Nephron progenitor cell (in vitro differentiated cells): ENCODE measurements at regions not wholly inside any gene's neighbourhood (a gene's known extent, or its start where the extent isn't known, plus 50 kb on each side); places are given as distances from the start of the nearest gene placed in this dataset.

ENCODE experiments used
- DNase-seq: peaks from one replicate; pipeline ENCODE4 v3.0.0; 2021
- H3K27ac Mint-ChIP-seq: 2 replicates; pipeline ENCODE4 v1.8.0; 2021; ENCODE audit warnings: mild to moderate bottlenecking, moderate library complexity, mixed read lengths
- H3K27me3 Mint-ChIP-seq: 2 replicates; pipeline ENCODE4 v1.8.0; 2021; ENCODE audit warnings: mild to moderate bottlenecking, low read depth, mixed read lengths; ENCODE audit not compliant: poor library complexity
- H3K36me3 Mint-ChIP-seq: 2 replicates; pipeline ENCODE4 v1.8.0; 2021; ENCODE audit warnings: low read depth, mixed read lengths
- H3K4me1 Mint-ChIP-seq: 2 replicates; pipeline ENCODE4 v1.8.0; 2021; ENCODE audit warnings: mixed read lengths
- H3K4me3 Mint-ChIP-seq: 2 replicates; pipeline ENCODE4 v1.8.0; 2021; ENCODE audit warnings: mild to moderate bottlenecking, moderate library complexity, mixed read lengths
- H3K9me3 Mint-ChIP-seq: 2 replicates; pipeline ENCODE4 v1.8.0; 2021; ENCODE audit warnings: mild to moderate bottlenecking, moderate library complexity, mixed read lengths
- TF ChIP-seq, protein P1 (sequence below): fragments of 200-600 bp; sonication (generic); IDR thresholded peaks from 2 replicates; pipeline ENCODE4 v1.5.0; 2021; ENCODE audit warnings: antibody characterized with exemption

DNA sequence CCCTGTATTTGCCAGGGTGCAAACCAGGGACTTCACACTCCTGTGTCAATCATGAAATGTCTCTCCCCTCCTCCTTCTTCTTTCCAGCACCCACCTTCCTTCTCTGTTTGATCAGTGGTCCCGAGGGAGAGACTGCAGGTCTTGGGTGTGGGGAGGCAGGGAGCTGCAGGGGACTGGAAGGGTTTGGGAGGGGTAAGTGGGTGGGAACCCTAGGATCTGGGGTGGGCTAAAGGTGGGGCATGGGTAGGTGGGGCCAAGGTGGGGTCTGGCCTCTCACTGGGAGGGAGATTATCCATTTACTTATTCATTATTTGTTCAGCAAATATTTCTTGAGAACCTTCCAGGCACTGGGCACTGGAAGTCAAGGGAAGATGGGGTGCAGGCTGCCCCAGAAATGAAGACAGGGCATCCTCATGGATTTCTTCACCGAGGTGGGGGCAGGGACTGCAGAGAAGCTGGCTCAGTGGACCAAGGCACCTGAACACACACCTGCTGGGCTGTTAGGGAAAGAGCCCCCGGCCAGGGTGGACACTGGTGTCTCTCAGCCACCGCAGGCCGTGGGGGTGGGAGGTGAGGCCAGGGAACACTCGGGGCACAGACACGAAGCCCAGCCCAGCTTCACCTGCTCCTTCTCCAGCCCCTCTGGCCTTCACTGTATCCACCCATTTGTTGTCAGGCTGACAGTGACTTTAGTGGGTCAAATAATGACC lies 193.9 kb upstream of the C1orf174 start:
- TF ChIP-seq, protein P1, sequence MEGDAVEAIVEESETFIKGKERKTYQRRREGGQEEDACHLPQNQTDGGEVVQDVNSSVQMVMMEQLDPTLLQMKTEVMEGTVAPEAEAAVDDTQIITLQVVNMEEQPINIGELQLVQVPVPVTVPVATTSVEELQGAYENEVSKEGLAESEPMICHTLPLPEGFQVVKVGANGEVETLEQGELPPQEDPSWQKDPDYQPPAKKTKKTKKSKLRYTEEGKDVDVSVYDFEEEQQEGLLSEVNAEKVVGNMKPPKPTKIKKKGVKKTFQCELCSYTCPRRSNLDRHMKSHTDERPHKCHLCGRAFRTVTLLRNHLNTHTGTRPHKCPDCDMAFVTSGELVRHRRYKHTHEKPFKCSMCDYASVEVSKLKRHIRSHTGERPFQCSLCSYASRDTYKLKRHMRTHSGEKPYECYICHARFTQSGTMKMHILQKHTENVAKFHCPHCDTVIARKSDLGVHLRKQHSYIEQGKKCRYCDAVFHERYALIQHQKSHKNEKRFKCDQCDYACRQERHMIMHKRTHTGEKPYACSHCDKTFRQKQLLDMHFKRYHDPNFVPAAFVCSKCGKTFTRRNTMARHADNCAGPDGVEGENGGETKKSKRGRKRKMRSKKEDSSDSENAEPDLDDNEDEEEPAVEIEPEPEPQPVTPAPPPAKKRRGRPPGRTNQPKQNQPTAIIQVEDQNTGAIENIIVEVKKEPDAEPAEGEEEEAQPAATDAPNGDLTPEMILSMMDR, result no peak
- Mint-ChIP-seq H3K27ac (no peak overlapping the region), H3K9me3 (peaks cover 58% of the 10 kb centered on the region), H3K4me1 (peaks cover under 1% of the 10 kb centered on the region), H3K36me3 (no peaks in the 10 kb centered on the region), H3K27me3 (no peaks in the 10 kb centered on the region), H3K4me3 (no peak overlapping the region)
- DNase-seq, result no peak

DNA sequence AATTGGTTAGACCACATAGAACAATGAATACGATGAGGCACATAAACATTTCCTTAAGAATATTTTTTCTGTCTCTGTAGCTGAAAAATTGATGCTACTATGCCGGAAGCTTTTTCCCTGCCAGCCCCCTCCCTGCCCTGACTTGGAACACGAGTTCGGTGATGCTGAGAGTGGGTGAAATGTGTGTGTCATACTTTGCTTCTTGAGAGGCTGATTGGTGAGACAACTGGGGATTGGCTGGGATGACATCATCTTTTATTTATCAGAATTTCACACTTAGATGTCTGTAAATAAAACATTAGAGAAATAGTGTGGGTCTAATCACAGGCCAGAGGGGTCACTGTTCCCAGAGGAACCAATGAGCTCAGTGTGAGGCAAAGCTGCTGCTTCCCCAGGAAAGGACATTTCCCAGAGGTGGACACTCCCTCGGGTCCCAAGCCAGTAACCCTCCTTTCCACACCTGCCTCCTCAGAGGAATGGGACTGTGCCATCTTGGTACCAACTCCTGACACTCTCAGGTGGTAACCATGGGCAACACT lies 195.4 kb upstream of the C1orf174 start:
- H3K9me3 Mint-ChIP-seq, result peaks cover 58% of the 10 kb centered on the region
- no peaks in the 10 kb centered on the region for H3K27me3 Mint-ChIP-seq
- peaks cover 9% of the 10 kb centered on the region for H3K4me1 Mint-ChIP-seq
- no peak overlapping the region for H3K27ac Mint-ChIP-seq
- no peaks in the 10 kb centered on the region for H3K36me3 Mint-ChIP-seq
- no peak for DNase-seq
- TF ChIP-seq, protein P1, result no peak
- H3K4me3 Mint-ChIP-seq, result no peak overlapping the region

DNA sequence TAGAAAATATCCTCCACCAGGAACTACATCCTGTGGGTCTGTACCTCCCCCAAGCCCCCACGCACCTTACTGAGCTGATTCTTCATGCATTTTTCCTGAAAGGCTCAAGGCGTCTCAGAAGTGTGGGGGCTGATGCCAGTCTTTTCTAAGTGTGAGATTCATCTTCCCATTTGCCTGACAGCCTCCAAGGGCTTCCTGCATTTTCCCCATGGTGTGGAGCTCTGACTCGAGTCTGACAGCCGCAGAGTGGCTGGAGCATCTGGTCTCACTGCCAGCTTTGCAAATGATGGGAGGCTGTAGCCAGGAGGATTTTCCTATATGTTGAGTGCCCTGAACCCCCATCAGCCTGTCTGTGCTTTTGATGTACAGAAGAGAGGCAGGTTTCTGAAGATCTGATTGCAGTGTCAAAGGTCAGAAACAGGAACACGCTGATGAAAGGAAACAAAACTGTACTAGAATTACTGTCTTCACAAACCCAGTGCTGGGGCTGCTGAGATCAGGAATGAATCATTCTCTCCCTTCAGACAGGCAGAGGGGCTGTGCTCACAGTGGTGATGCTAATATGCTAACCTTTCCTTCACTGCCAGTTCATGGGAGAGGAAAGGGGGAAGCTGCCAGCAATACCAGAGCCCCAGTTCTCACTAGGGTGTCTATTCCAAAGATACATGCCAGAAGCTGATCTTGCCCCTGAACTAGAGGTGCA lies 201.5 kb upstream of the C1orf174 start:
- Mint-ChIP-seq H3K4me3 (peak overlapping the region; percentile 20), H3K36me3 (no peaks in the 10 kb centered on the region)

DNA sequence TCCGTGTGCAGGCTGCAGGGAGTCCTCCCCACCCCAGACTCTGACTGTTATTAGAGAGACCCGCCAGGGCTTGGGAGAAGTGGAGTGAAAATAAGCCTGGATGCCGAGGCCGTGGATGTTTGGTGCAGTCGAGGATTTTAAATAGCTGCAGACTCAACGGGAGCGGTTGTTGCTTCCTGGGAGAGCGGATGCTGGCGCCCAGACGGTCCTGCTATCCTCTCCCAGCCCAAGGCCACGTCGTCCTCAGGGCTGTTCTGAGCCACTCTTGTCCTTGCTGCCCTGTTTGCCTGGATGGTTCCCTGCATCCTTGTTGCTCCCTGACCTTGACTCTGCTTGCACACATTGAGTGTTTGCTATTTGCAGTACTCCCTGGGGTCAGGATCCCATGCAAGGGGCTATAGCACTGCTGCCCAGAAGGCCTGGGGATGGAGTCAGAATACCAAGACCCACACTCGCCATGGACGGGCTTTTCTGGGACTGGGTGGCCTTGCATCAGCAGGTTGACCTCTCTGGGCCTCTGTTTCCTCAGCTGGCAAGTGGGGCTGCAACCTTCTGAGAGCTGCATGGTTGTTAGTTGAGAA lies 205.3 kb upstream of the C1orf174 start:
- peaks cover 45% of the 10 kb centered on the region for H3K4me1 Mint-ChIP-seq
- no peak for DNase-seq
- H3K4me3 Mint-ChIP-seq, result no peak overlapping the region

More for the DNA sequence above, 201.5 kb upstream of the C1orf174 start:
- Mint-ChIP-seq H3K9me3 (peaks cover 15% of the 10 kb centered on the region), H3K27ac (peak overlapping the region; percentile 91), H3K27me3 (peaks cover 4% of the 10 kb centered on the region), H3K4me1 (peaks cover 30% of the 10 kb centered on the region)
- DNase-seq, result peak; percentile 13
- TF ChIP-seq, protein P1, result no peak

DNA sequence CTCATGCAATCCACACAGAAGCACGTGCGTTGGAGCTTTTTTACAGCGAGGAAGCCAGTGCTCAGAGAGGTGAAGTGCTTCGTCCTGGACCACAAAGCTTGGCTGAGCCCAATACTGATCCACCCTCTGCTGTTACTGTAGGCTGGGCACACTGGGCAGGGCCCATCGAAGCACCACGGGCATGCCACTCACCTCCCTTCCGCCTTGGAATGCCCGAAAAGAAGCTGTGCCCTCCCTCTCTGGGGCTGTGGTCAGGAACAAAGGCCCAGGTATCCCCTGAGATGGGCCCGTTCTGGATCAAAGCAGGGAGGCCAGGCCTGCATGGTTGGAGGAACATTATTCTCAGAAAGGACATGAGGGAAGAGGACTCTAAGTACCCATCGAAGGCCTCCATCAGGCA lies 206.7 kb upstream of the C1orf174 start:
- Mint-ChIP-seq H3K9me3 (peaks cover 4% of the 10 kb centered on the region), H3K27ac (no peak overlapping the region), H3K36me3 (no peaks in the 10 kb centered on the region), H3K27me3 (peaks cover 7% of the 10 kb centered on the region), H3K4me3 (no peak overlapping the region), H3K4me1 (peaks cover 32% of the 10 kb centered on the region)
- TF ChIP-seq, protein P1, result no peak
- DNase-seq, result no peak

More for the DNA sequence above, 205.3 kb upstream of the C1orf174 start:
- Mint-ChIP-seq H3K27me3 (peaks cover 6% of the 10 kb centered on the region), H3K36me3 (no peaks in the 10 kb centered on the region), H3K27ac (no peak overlapping the region), H3K9me3 (peaks cover 4% of the 10 kb centered on the region)
- TF ChIP-seq, protein P1, result no peak
